K562 (cell line): ENCODE measurements at regions not wholly inside any gene's neighbourhood (a gene's known extent, or its start where the extent isn't known, plus 50 kb on each side); places are given as distances from the start of the nearest gene placed in this dataset.
"Not testable (repeated sequence)": the region's sequence is repeated elsewhere in the genome, so short reads cannot be mapped to it uniquely, and the experiment has no call there.

Source experiments
- ATAC-seq: fragments of 200-7000 bp; cut with Tn5 transposase; 3 replicates; pipeline ENCODE4 v1.9.1; 2020; ENCODE audit warnings: moderate library complexity
- BruUV-seq: library from RNA; stranded (reverse); fragments of 400-500 nt; replicated peaks from 2 replicates; lab custom pipeline; 2021; lab: Mats Ljungman, UMichigan
- CTCF ChIA-PET: fragments of 300-600 bp; formaldehyde crosslinking; extraction: SDS; loops from one replicate; lab custom pipeline; 2021; ENCODE audit warnings: low intra/inter-chr PET ratio; lab: Yijun Ruan, JAX
- POLR2A ChIA-PET: fragments of 300-600, 350-650 bp; sonication (Branson Sonifier 250); formaldehyde crosslinking; extraction: SDS; loops from one replicate; lab custom pipeline; 2021; ENCODE audit warnings: antibody characterized with exemption, inconsistent platforms; lab: Yijun Ruan, JAX
- DNase-seq, 4 experiments: peaks; one replicate each; pipeline versions ENCODE4 v3.0.0 to v3.0.0-alpha.2; 2011 to 2018; ENCODE audit warnings: low spot score in 3 of 4, mixed read lengths in 3 of 4; ENCODE audit errors: extremely low read depth in 1 of 4
- FAIRE-seq: peaks from 2 replicates; lab custom pipeline; 2011; peaks lifted over from hg19 to GRCh38; lab: Jason Lieb, UNC
- H2AFZ ChIP-seq: 2 replicates; pipeline ENCODE4 v1.6.0; 2011; ENCODE audit warnings: low read depth, low read length, control low read depth, inconsistent platforms
- H3K27ac ChIP-seq: fragments of 200-600 bp; 3 replicates; pipeline ENCODE4 v1.8.0; 2011; ENCODE audit warnings: low read depth, mild to moderate bottlenecking, control low read depth, inconsistent platforms, low read length, moderate library complexity, mixed read lengths; ENCODE audit errors: extremely low read depth
- H3K27me3 ChIP-seq, 2 experiments: fragments of 300-600 bp in 1 of 2; 2 replicates in 1 of 2; 3 replicates in 1 of 2; pipeline versions ENCODE4 v1.6.0 to v1.8.0; 2011; ENCODE audit warnings: inconsistent platforms in 2 of 2, low read length in 2 of 2, mild to moderate bottlenecking in 1 of 2, mixed read lengths in 1 of 2, moderate library complexity in 1 of 2; ENCODE audit not compliant: control insufficient read depth in 2 of 2, insufficient read depth in 2 of 2
- H3K36me3 ChIP-seq: fragments of 300-600 bp; 3 replicates; pipeline ENCODE4 v1.8.0; 2011; ENCODE audit warnings: mild to moderate bottlenecking, low read length, inconsistent platforms; ENCODE audit not compliant: control insufficient read depth, insufficient read depth
- H3K4me1 ChIP-seq, 2 experiments: fragments of 200-600 bp in 1 of 2; replicated peaks in 1 of 2; 2 replicates in 1 of 2; 3 replicates in 1 of 2; pipeline versions ENCODE4 v1.5.1 to v1.8.0; 2011; ENCODE audit warnings: inconsistent platforms in 2 of 2, low read length in 2 of 2, mild to moderate bottlenecking in 1 of 2, mixed read lengths in 1 of 2, moderate library complexity in 1 of 2; ENCODE audit not compliant: control insufficient read depth in 2 of 2, insufficient read depth in 2 of 2
- H3K4me2 ChIP-seq: 2 replicates; pipeline ENCODE4 v1.6.1; 2011; ENCODE audit warnings: low read length, control low read depth, inconsistent platforms, mixed read lengths; ENCODE audit not compliant: insufficient read depth
- H3K4me3 ChIP-seq: fragments of 200-600 bp; sonication (generic), shearing (Covaris generic); 2 replicates; pipeline ENCODE4 v1.5.1; 2016; ENCODE audit warnings: control low read depth, inconsistent platforms
- H3K79me2 ChIP-seq: fragments of 200-600 bp; 3 replicates; pipeline ENCODE4 v1.8.0; 2011; ENCODE audit warnings: low read length, inconsistent platforms; ENCODE audit not compliant: control insufficient read depth, insufficient read depth
- H3K9ac ChIP-seq, 2 experiments: 2 replicates each; pipeline versions ENCODE4 v1.6.0 to v1.6.1; 2011; ENCODE audit warnings: low read depth in 2 of 2, low read length in 2 of 2, control low read depth in 1 of 2, inconsistent platforms in 1 of 2, mild to moderate bottlenecking in 1 of 2, mixed read lengths in 1 of 2; ENCODE audit not compliant: insufficient read depth in 1 of 2
- H3K9me1 ChIP-seq: one replicate; pipeline ENCODE4 v1.6.0; 2011; ENCODE audit warnings: inconsistent platforms, mild to moderate bottlenecking, low read length, moderate library complexity; ENCODE audit not compliant: control insufficient read depth, insufficient read depth
- H3K9me3 ChIP-seq: replicated peaks from 2 replicates; pipeline ENCODE4 v1.5.1; 2011; ENCODE audit warnings: low read depth, low read length, inconsistent platforms; ENCODE audit not compliant: control insufficient read depth, insufficient read depth
- H4K20me1 ChIP-seq: replicated peaks from 2 replicates; pipeline ENCODE4 v1.6.1; 2011; ENCODE audit warnings: low read length, inconsistent platforms, mixed read lengths; ENCODE audit not compliant: control insufficient read depth, insufficient read depth
- WGBS: fragments of 100-300 bp; shearing (Covaris generic); methylation state at CpG from one replicate; pipeline ENCODE4 v1.1.6; 2016; ENCODE audit warnings: low coverage, mixed read lengths; ENCODE audit not compliant: insufficient coverage; ENCODE audit errors: missing lambda C conversion rate; 5-methylcytosine and 5-hydroxymethylcytosine counted together
- in situ Hi-C: fragments of 300-500 bp; cut with MboI; formaldehyde crosslinking; loops from 4 replicates; pipeline ENCODE4 v1.15.0; 2018; ENCODE audit warnings: inconsistent platforms, mixed read lengths
- intact Hi-C: fragments of 100-400 bp; cut with micrococcal nuclease; formaldehyde crosslinking; loops from 2 replicates; pipeline ENCODE4 v1.14.2; 2022
- TF ChIP-seq, protein P1 (sequence below): sonication (generic); formaldehyde crosslinking; IDR thresholded peaks from 2 replicates; pipeline ENCODE4 v1.8.0; 2022; ENCODE audit warnings: missing genetic modification reagents, mild to moderate bottlenecking, borderline replicate concordance
- TF ChIP-seq, protein P2 (sequence below): fragments of 250-450 bp; sonication (Bioruptor Pico); IDR thresholded peaks from 2 replicates; pipeline ENCODE4 v1.5.0; 2021

- TF ChIP-seq, protein P1, sequence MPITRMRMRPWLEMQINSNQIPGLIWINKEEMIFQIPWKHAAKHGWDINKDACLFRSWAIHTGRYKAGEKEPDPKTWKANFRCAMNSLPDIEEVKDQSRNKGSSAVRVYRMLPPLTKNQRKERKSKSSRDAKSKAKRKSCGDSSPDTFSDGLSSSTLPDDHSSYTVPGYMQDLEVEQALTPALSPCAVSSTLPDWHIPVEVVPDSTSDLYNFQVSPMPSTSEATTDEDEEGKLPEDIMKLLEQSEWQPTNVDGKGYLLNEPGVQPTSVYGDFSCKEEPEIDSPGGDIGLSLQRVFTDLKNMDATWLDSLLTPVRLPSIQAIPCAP: no peak
- TF ChIP-seq, protein P2, sequence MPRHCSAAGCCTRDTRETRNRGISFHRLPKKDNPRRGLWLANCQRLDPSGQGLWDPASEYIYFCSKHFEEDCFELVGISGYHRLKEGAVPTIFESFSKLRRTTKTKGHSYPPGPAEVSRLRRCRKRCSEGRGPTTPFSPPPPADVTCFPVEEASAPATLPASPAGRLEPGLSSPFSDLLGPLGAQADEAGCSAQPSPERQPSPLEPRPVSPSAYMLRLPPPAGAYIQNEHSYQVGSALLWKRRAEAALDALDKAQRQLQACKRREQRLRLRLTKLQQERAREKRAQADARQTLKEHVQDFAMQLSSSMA (CRISPR knock-in tag): no peak
- TF ChIP-seq, all 486 proteins: peak for 0
These were observed 138.1 kb upstream of the GRAMD2B start (continued) for GRCh38 chr5:126284977-126285696.

- H3K9me1 ChIP-seq, H3K4me1 ChIP-seq, H3K4me2 ChIP-seq, H3K4me3 ChIP-seq, H3K79me2 ChIP-seq, H3K9ac ChIP-seq, POLR2A ChIA-PET, BruUV-seq, H3K36me3 ChIP-seq, H3K27me3 ChIP-seq, DNase-seq, FAIRE-seq, ATAC-seq, H2AFZ ChIP-seq, CTCF ChIA-PET, in situ Hi-C loops, intact Hi-C loops, H3K9me3 ChIP-seq, H3K27ac ChIP-seq, H4K20me1 ChIP-seq: not testable (repeated sequence)
- no CpG with 5 or more reads among the region's 3 CpGs for WGBS
These were observed 127.1 kb upstream of the GRAMD2B start for GRCh38 chr5:126296121-126296520.
